Kidney (tissue), 13 donors: ENCODE measurements at regions not wholly inside any gene's neighbourhood (a gene's known extent, or its start where the extent isn't known, plus 50 kb on each side); places are given as distances from the start of the nearest gene placed in this dataset.

Experiments
- DNase-seq, 5 donors: peaks; one replicate each; pipeline ENCODE4 v3.0.0-alpha.2; 2013 to 2020
- FAIRE-seq: peaks from 2 replicates; lab custom pipeline; 2012; peaks lifted over from hg19 to GRCh38; lab: Jason Lieb, UNC
- H3K27ac ChIP-seq, 2 donors: one replicate each; pipeline ENCODE4 v1.7.0; 2013; ENCODE audit warnings: low read depth in 2 of 2, low read length in 2 of 2, inconsistent platforms in 1 of 2
- H3K27me3 ChIP-seq: one replicate; pipeline ENCODE4 v1.7.1; 2013; ENCODE audit warnings: low read length, inconsistent platforms; ENCODE audit not compliant: control insufficient read depth, insufficient read depth
- H3K36me3 ChIP-seq, 3 donors: one replicate each; pipeline versions ENCODE4 v1.7.0 to v1.7.1; 2013; ENCODE audit warnings: low read length in 3 of 3, control low read depth in 1 of 3, inconsistent platforms in 1 of 3; ENCODE audit not compliant: insufficient read depth in 3 of 3, control insufficient read depth in 2 of 3
- H3K4me1 ChIP-seq, 3 donors: one replicate each; pipeline versions ENCODE4 v1.7.0 to v1.7.1; 2013; ENCODE audit warnings: low read length in 3 of 3, inconsistent platforms in 1 of 3, low read depth in 1 of 3; ENCODE audit not compliant: control insufficient read depth in 2 of 3, insufficient read depth in 2 of 3
- H3K4me3 ChIP-seq, 3 donors: one replicate each; pipeline versions ENCODE4 v1.7.0 to v1.8.1; 2013; ENCODE audit warnings: low read length in 3 of 3, control low read depth in 1 of 3, inconsistent platforms in 1 of 3
- H3K9ac ChIP-seq, 3 donors: one replicate each; pipeline versions ENCODE4 v1.7.0 to v1.7.1; 2013; ENCODE audit warnings: low read length in 3 of 3, control low read depth in 1 of 3, inconsistent platforms in 1 of 3
- H3K9me3 ChIP-seq, 3 donors: one replicate each; pipeline versions ENCODE4 v1.7.0 to v1.7.1; 2013; ENCODE audit warnings: low read length in 3 of 3, control low read depth in 1 of 3, inconsistent platforms in 1 of 3; ENCODE audit not compliant: control insufficient read depth in 2 of 3, insufficient read depth in 1 of 3
- intact Hi-C: fragments of 100-400 bp; cut with DNase I; formaldehyde crosslinking; loops from one replicate; pipeline ENCODE4 v1.11.1; 2022
- TF ChIP-seq, protein P1 (sequence below): IDR thresholded peaks from 3 replicates; pipeline ENCODE4 v1.5.1; 2012; ENCODE audit warnings: mild to moderate bottlenecking, moderate library complexity, borderline replicate concordance; ENCODE audit not compliant: insufficient read depth; ENCODE audit errors: extremely low read depth
- donor health status: control.
- donor health status: control.
- donor health status: control.
- donor health status: control.
- donor health status: control.
- donor health status: DM: yes; HTN: yes; CAD: no.
- donor health status: Normal renal cell carcinoma (clear cell type).

DNA sequence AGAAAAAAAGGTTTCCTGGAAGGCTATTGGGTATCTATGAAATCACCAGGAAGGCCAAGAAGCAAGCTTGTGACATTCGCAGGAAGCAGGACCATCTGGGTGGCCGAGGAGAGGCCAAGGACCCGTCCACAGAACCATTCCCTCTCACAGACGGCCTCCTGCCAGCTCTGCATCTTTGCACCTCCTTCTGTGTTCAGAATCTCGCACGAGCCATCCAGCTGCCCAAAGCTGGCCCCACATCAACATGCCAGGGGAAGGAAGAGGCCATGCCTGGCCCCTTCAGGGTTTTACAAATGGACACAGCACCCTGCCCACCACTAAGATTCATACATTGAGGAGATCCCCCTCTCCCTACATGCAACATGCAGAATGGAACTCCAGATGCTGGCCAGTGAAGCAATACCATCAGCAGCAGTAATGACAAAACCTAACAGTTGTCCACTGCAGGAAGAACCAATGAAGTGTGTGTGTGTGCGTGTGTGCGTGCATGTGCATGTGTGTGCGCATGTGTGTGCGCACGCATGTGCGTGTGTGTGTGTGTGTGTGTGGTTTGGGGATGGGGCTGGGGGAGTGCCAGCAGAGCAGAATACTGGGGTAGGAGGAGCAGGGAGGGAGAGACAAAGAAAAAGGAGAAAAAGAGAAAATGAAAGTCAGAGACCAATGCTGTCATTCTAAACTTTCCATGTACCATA, 184.2 kb upstream of the FOXQ1 start:
- H3K9me3 ChIP-seq, result no peaks in the 10 kb centered on the region
- H3K4me1 ChIP-seq, result peaks cover 4 to 44% (median 6%) of the 10 kb centered on the region in 3 donors
- intact Hi-C loops, result no loop called here
- H3K27ac ChIP-seq, result no peak overlapping the region
- peak overlapping the region in 1 of 3 donors; percentile 18 for H3K4me3 ChIP-seq
- H3K36me3 ChIP-seq, result no peaks in the 10 kb centered on the region
- H3K27me3 ChIP-seq, result no peaks in the 10 kb centered on the region
- DNase-seq (no peak), FAIRE-seq (no peak)
- TF ChIP-seq, protein P1, sequence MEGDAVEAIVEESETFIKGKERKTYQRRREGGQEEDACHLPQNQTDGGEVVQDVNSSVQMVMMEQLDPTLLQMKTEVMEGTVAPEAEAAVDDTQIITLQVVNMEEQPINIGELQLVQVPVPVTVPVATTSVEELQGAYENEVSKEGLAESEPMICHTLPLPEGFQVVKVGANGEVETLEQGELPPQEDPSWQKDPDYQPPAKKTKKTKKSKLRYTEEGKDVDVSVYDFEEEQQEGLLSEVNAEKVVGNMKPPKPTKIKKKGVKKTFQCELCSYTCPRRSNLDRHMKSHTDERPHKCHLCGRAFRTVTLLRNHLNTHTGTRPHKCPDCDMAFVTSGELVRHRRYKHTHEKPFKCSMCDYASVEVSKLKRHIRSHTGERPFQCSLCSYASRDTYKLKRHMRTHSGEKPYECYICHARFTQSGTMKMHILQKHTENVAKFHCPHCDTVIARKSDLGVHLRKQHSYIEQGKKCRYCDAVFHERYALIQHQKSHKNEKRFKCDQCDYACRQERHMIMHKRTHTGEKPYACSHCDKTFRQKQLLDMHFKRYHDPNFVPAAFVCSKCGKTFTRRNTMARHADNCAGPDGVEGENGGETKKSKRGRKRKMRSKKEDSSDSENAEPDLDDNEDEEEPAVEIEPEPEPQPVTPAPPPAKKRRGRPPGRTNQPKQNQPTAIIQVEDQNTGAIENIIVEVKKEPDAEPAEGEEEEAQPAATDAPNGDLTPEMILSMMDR, result no peak
- no peak overlapping the region for H3K9ac ChIP-seq

DNA sequence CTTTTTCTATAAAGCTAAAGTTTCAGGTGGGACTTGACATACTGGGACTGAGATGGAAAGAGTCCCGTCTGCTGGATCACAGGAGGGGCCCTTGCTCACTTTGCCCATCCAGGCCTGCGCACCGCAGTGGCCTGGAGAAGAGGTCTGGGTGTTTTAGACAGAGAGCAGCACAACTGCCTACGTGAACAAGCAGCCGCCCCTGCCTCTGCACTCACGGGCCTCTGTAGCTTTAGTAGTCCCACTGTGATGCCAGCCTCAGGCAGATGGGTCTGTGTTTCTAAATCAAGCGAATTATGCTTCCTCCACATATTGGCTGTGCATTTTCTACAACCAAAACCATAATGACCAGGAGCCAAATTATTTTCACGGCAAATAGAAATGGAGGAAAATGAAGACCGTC, 184.8 kb upstream of the FOXQ1 start:
- Histone ChIP-seq H3K27ac (no peak overlapping the region), H3K36me3 (no peaks in the 10 kb centered on the region), H3K4me3 (no peak overlapping the region), H3K27me3 (no peaks in the 10 kb centered on the region), H3K9ac (no peak overlapping the region), H3K9me3 (no peaks in the 10 kb centered on the region), H3K4me1 (peaks cover 6 to 43% (median 8%) of the 10 kb centered on the region in 3 donors)
- DNase-seq, result no peak
- TF ChIP-seq, protein P1, result no peak
- FAIRE-seq, result no peak
- intact Hi-C loops, result no loop called here

DNA sequence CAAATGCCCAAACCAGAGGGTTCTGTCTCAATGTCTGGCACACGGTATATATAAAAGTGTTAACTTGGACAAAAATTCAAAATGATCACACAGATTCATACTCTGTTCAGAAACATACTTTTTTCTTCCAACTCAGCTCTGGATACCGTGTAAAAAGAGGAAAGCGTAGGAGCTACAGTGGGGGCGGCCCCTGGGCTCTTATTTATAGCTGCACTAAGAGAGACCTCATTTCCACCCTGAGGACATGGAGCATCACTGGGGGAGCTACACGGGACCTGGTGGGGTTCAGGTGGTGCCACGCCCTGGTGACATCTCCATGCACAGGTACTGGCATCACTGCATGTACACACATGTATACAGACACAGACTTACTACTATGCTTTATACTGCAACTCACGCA, 185.9 kb upstream of the FOXQ1 start:
- Histone ChIP-seq H3K4me1 (peaks cover 4 to 32% (median 6%) of the 10 kb centered on the region in 3 donors), H3K36me3 (no peaks in the 10 kb centered on the region), H3K9me3 (no peaks in the 10 kb centered on the region), H3K27ac (no peak overlapping the region), H3K4me3 (no peak overlapping the region), H3K9ac (no peak overlapping the region), H3K27me3 (no peaks in the 10 kb centered on the region)
- DNase-seq (no peak), FAIRE-seq (no peak)
- TF ChIP-seq, protein P1, result no peak
- intact Hi-C loops, result no loop called here
